Duodenal mucosa (tissue), 2 donors: ENCODE measurements at regions not wholly inside any gene's neighbourhood (a gene's known extent, or its start where the extent isn't known, plus 50 kb on each side); places are given as distances from the start of the nearest gene placed in this dataset.
"Not testable (repeated sequence)": the region's sequence is repeated elsewhere in the genome, so short reads cannot be mapped to it uniquely, and the experiment has no call there.

Experiments used
- H3K27ac ChIP-seq: one replicate; pipeline ENCODE4 v1.7.0; 2013; ENCODE audit warnings: low read depth, low read length
- H3K27me3 ChIP-seq, 2 donors: one replicate each; pipeline ENCODE4 v1.7.0; 2013; ENCODE audit warnings: low read length in 2 of 2, control low read depth in 1 of 2; ENCODE audit not compliant: insufficient read depth in 2 of 2, control insufficient read depth in 1 of 2
- H3K36me3 ChIP-seq, 2 donors: one replicate each; pipeline ENCODE4 v1.7.0; 2013; ENCODE audit warnings: low read length in 2 of 2, control low read depth in 1 of 2; ENCODE audit not compliant: insufficient read depth in 2 of 2, control insufficient read depth in 1 of 2
- H3K4me1 ChIP-seq, 2 donors: one replicate each; pipeline ENCODE4 v1.7.0; 2013; ENCODE audit warnings: low read length in 2 of 2, control low read depth in 1 of 2; ENCODE audit not compliant: insufficient read depth in 2 of 2, control insufficient read depth in 1 of 2
- H3K4me3 ChIP-seq, 2 donors: one replicate each; pipeline ENCODE4 v1.7.0; 2013; ENCODE audit warnings: low read length in 2 of 2, low read depth in 1 of 2
- H3K9ac ChIP-seq, 2 donors: one replicate each; pipeline ENCODE4 v1.7.0; 2013; ENCODE audit warnings: low read length in 2 of 2, low read depth in 1 of 2
- H3K9me3 ChIP-seq, 2 donors: one replicate each; pipeline ENCODE4 v1.7.0; 2013; ENCODE audit warnings: low read length in 2 of 2, control low read depth in 1 of 2; ENCODE audit not compliant: control insufficient read depth in 1 of 2

GRCh38 chr1:143870388-143870787 is 101.4 kb downstream of the FAM72C start:
- H3K9me3 ChIP-seq, H3K4me1 ChIP-seq, H3K36me3 ChIP-seq, H3K9ac ChIP-seq, H3K27ac ChIP-seq, H3K4me3 ChIP-seq, H3K27me3 ChIP-seq: not testable (repeated sequence)

GRCh38 chr1:143867590-143868220 is 104.1 kb downstream of the FAM72C start:
- not testable (repeated sequence) for H3K9ac ChIP-seq, H3K4me3 ChIP-seq, H3K4me1 ChIP-seq, H3K36me3 ChIP-seq, H3K27me3 ChIP-seq, H3K27ac ChIP-seq, H3K9me3 ChIP-seq

GRCh38 chr1:143863901-143864520 is 107.8 kb downstream of the FAM72C start:
- H3K9ac ChIP-seq, H3K9me3 ChIP-seq, H3K4me1 ChIP-seq, H3K36me3 ChIP-seq, H3K27ac ChIP-seq, H3K4me3 ChIP-seq, H3K27me3 ChIP-seq: not testable (repeated sequence)

DNA sequence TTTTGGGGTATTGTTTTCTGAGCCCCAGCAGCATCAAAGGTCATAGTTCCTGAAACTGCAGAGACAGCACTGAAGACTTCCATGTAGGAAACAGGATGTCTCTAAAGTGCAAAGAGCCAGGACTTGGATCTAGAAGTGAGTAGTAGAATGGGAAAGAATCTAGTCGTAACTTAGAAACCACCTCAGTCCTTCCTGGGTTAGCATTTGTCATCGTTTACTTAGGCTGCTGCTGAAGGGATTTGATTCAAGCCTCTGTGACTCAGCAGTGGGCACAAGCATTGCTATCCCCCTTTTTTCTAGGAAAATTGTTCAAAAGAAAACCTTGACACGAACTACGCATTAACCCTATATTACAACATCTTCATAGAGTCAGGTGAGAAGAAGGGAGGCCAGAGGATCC is 109.1 kb downstream of the FAM72C start:
- H3K27me3 ChIP-seq, H3K36me3 ChIP-seq, H3K27ac ChIP-seq, H3K4me3 ChIP-seq, H3K4me1 ChIP-seq, H3K9ac ChIP-seq, H3K9me3 ChIP-seq: not testable (repeated sequence)

DNA sequence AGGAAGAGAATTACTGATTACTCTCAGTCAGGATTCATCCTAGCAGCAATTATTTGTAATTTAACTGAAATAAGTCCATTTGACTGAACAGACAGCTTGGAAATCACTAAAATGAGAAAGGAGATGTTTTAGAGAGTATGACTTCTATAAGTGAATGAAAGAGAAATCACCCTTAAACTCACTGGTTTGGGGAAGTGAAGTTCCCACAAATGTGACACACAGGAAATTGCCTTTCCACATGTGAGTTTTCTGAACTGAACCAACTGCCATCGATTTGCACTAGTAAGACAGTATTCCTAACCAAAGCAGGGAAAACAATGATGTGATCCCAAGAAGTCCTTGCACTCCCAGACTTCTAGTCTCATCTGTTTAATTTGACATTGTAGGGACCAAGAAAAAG is 110.5 kb downstream of the FAM72C start:
- H3K9ac ChIP-seq, H3K4me3 ChIP-seq, H3K4me1 ChIP-seq, H3K27me3 ChIP-seq, H3K36me3 ChIP-seq, H3K27ac ChIP-seq, H3K9me3 ChIP-seq: not testable (repeated sequence)

DNA sequence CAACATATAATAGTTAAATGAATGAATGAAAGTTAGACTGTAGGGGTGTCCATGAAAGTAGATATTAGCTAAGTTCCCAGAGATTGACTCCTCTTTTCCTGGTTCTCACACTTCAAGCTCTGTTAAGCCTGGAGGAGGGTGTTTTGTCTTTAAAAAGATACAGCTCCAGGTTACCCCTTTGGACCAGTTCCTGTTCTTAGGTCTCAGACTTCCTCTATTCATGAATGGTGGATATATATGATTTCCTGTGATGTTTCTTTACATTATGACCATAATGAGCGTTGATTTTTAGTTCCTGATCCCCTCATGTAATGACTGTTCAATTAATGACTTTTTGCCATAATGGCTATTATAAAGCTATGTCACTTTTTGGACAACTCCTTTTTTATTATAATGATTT is 115.9 kb downstream of the FAM72C start:
- not testable (repeated sequence) for H3K27ac ChIP-seq, H3K27me3 ChIP-seq, H3K9ac ChIP-seq, H3K4me3 ChIP-seq, H3K9me3 ChIP-seq, H3K4me1 ChIP-seq, H3K36me3 ChIP-seq

GRCh38 chr1:143854069-143854468 is 117.7 kb downstream of the FAM72C start:
- H3K4me1 ChIP-seq, H3K9ac ChIP-seq, H3K36me3 ChIP-seq, H3K27me3 ChIP-seq, H3K9me3 ChIP-seq, H3K27ac ChIP-seq, H3K4me3 ChIP-seq: not testable (repeated sequence)

GRCh38 chr1:143850637-143851036 is 121.1 kb downstream of the FAM72C start:
- H3K9ac ChIP-seq, H3K4me3 ChIP-seq, H3K4me1 ChIP-seq, H3K27ac ChIP-seq, H3K9me3 ChIP-seq, H3K36me3 ChIP-seq, H3K27me3 ChIP-seq: not testable (repeated sequence)

DNA sequence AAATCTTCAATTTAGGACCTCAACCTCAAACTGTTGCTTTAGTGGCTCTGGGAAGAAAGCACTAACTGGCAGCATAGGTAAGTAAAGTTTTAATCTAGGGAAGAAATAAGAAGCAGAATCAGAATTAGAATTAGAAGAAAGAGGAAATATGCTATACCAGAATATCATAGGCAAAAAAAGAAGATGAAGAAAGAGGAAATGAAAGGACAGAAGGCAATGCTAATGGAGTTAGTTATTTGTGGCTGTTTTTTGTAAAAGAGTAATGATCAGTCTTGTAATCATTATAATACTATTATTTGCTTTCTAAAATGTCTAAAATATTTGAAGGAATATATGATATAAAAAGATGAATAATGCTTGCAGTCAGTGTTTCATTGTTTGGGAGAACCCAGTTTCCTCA is 122.9 kb downstream of the FAM72C start:
- not testable (repeated sequence) for H3K9ac ChIP-seq, H3K27ac ChIP-seq, H3K27me3 ChIP-seq, H3K36me3 ChIP-seq, H3K4me3 ChIP-seq, H3K9me3 ChIP-seq, H3K4me1 ChIP-seq

DNA sequence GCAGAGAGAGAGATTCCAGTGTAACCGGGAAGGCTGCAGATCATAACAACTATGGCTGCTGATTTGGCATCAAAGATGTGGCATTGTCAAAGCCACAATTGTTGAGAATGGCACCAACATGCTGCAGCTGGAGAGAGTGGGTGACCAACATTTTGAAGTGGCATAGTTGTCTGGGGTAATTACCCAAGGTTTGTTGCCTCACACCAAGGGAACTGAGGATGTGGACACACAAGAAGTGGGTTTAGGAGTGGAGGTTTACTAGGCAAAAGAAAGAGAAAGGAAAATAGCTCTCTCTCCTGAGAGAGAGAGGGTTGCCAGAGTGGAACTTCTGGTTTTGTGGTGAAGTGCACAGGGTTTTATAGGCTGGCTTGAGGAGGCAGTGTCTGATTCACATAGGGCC is 126.6 kb downstream of the FAM72C start:
- not testable (repeated sequence) for H3K9ac ChIP-seq, H3K36me3 ChIP-seq, H3K4me1 ChIP-seq, H3K9me3 ChIP-seq, H3K27me3 ChIP-seq, H3K4me3 ChIP-seq, H3K27ac ChIP-seq

DNA sequence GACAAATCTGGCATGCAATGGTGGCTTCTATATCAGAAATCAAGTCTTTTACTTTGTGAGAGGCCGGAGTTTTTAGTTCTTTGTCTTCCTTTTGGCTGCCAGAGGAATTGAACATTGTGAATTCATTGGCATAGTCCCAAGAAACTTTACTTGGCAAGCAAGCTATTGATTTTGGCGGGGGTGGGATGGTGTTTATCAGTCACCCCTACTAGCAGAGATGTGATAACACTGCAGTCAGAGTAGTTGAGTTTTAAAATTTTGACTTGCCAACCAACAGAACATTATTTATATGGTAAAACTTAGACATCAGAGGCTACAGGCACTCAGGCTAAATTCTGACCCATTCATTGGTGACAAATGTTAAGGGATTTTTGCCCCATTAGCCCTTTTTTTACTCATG is 129.7 kb downstream of the FAM72C start:
- not testable (repeated sequence) for H3K36me3 ChIP-seq, H3K27me3 ChIP-seq, H3K27ac ChIP-seq, H3K4me1 ChIP-seq, H3K9me3 ChIP-seq, H3K9ac ChIP-seq, H3K4me3 ChIP-seq
